DOHH2 (cell line): ENCODE measurements at regions not wholly inside any gene's neighbourhood (a gene's known extent, or its start where the extent isn't known, plus 50 kb on each side); places are given as distances from the start of the nearest gene placed in this dataset.

Experiments
- EZH2phosphoT487 ChIP-seq: fragments of 200-600 bp; sonication (generic); IDR thresholded peaks from 2 replicates; pipeline ENCODE4 v1.6.1; 2017; ENCODE audit warnings: borderline replicate concordance, mild to moderate bottlenecking, antibody characterized with exemption, low read length, moderate library complexity, mixed read lengths
- TF ChIP-seq, protein P1 (sequence below): fragments of 200-600 bp; sonication (generic); IDR thresholded peaks from one replicate; pipeline ENCODE4 v1.5.1; 2014; ENCODE audit warnings: antibody characterized with exemption, mild to moderate bottlenecking, low read depth, low read length; ENCODE audit not compliant: poor library complexity, severe bottlenecking

DNA sequence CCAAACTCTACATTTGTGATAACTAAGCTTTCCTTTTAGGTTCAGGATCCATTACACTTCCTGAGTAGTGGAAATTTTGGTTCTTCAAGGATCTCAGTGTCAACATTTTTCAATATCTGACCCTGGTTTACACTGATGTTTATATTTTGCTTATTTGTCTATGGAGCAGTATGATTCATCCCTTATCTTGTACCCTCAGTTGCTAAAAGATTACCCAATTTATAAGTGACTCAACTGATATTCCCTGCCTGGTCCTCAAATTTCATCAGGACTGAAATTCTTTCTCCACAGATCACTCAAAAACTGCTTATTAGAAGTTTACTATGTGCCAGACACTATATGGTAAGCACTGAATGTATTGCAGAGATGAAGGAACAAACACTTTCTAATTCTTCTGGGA, 139.1 kb upstream of the CHRM3 start:
- TF ChIP-seq, protein P1, sequence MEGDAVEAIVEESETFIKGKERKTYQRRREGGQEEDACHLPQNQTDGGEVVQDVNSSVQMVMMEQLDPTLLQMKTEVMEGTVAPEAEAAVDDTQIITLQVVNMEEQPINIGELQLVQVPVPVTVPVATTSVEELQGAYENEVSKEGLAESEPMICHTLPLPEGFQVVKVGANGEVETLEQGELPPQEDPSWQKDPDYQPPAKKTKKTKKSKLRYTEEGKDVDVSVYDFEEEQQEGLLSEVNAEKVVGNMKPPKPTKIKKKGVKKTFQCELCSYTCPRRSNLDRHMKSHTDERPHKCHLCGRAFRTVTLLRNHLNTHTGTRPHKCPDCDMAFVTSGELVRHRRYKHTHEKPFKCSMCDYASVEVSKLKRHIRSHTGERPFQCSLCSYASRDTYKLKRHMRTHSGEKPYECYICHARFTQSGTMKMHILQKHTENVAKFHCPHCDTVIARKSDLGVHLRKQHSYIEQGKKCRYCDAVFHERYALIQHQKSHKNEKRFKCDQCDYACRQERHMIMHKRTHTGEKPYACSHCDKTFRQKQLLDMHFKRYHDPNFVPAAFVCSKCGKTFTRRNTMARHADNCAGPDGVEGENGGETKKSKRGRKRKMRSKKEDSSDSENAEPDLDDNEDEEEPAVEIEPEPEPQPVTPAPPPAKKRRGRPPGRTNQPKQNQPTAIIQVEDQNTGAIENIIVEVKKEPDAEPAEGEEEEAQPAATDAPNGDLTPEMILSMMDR: no peak
- no peak for TF ChIP-seq EZH2phosphoT487
